ENCODE measurements at regions not wholly inside any gene's neighbourhood (a gene's known extent, or its start where the extent isn't known, plus 50 kb on each side); places are given as distances from the start of the nearest gene placed in this dataset.
"Not testable (repeated sequence)": the region's sequence is repeated elsewhere in the genome, so short reads cannot be mapped to it uniquely, and the experiment has no call there.

- no peak overlapping the region for H3K27ac ChIP-seq
- H3K4me3 ChIP-seq = no peak overlapping the region
- no peaks in the 10 kb centered on the region for H3K4me1 ChIP-seq (ENCODE audit: low read depth)
- no peaks in the 10 kb centered on the region for H3K9me3 ChIP-seq (ENCODE audit: low read depth)
- H3K36me3 ChIP-seq = no peaks in the 10 kb centered on the region
- no peak for DNase-seq (ENCODE audit: low read depth in 1 of 2, low spot score in 1 of 2)
- H3K27me3 ChIP-seq = no peaks in the 10 kb centered on the region
- no peak for TF ChIP-seq CTCF (IDR thresholded peaks at IDR 0.05; ENCODE audit: low read depth, low read length)
Measured at GRCh38 chr9:7560669-7561305, 238.8 kb downstream of the DMAC1 start.

GRCh38 chr9:7554699-7555098 is 244.9 kb downstream of the DMAC1 start:
- no peaks in the 10 kb centered on the region for H3K4me1 ChIP-seq (ENCODE audit: low read depth)
- H3K4me3 ChIP-seq = no peak overlapping the region
- TF ChIP-seq CTCF (IDR thresholded peaks at IDR 0.05; ENCODE audit: low read depth, low read length) = no peak
- no peak overlapping the region for H3K27ac ChIP-seq
- no peaks in the 10 kb centered on the region for H3K36me3 ChIP-seq
- H3K27me3 ChIP-seq = no peaks in the 10 kb centered on the region
- no peaks in the 10 kb centered on the region for H3K9me3 ChIP-seq (ENCODE audit: low read depth)
- no peak for DNase-seq (ENCODE audit: low read depth in 1 of 2, low spot score in 1 of 2)

GRCh38 chr9:7552706-7553105 is 246.9 kb downstream of the DMAC1 start:
- not testable (repeated sequence) for DNase-seq (ENCODE audit: low read depth in 1 of 2, low spot score in 1 of 2); H3K27ac ChIP-seq; H3K27me3 ChIP-seq

GRCh38 chr9:7549249-7549648 is 250.3 kb downstream of the DMAC1 start:
- DNase-seq (ENCODE audit: low read depth in 1 of 2, low spot score in 1 of 2) = peak in 1 of 2 donors; percentile 72
- H3K9me3 ChIP-seq (ENCODE audit: low read depth) = no peaks in the 10 kb centered on the region

More at GRCh38 chr9:7552706-7553105, 246.9 kb downstream of the DMAC1 start:
- H3K4me3 ChIP-seq; H3K36me3 ChIP-seq; H3K4me1 ChIP-seq (ENCODE audit: low read depth); H3K9me3 ChIP-seq (ENCODE audit: low read depth): not testable (repeated sequence)

GRCh38 chr9:7546261-7546660 is 253.3 kb downstream of the DMAC1 start:
- H3K4me1 ChIP-seq (ENCODE audit: low read depth) = no peaks in the 10 kb centered on the region
- no peaks in the 10 kb centered on the region for H3K36me3 ChIP-seq
- no peak for TF ChIP-seq CTCF (IDR thresholded peaks at IDR 0.05; ENCODE audit: low read depth, low read length)
- no peak for DNase-seq (ENCODE audit: low read depth in 1 of 2, low spot score in 1 of 2)
- H3K4me3 ChIP-seq = no peak overlapping the region
- H3K9me3 ChIP-seq (ENCODE audit: low read depth) = no peaks in the 10 kb centered on the region
- no peak overlapping the region for H3K27ac ChIP-seq
- no peaks in the 10 kb centered on the region for H3K27me3 ChIP-seq

More at GRCh38 chr9:7549249-7549648, 250.3 kb downstream of the DMAC1 start:
- Histone ChIP-seq H3K4me3 (no peak overlapping the region), H3K27ac (no peak overlapping the region), H3K27me3 (no peaks in the 10 kb centered on the region), H3K36me3 (no peaks in the 10 kb centered on the region), H3K4me1 (ENCODE audit: low read depth) (no peaks in the 10 kb centered on the region)
- no peak for TF ChIP-seq CTCF (IDR thresholded peaks at IDR 0.05; ENCODE audit: low read depth, low read length)

GRCh38 chr9:7545371-7546165 is 254.0 kb downstream of the DMAC1 start:
- H3K4me1 ChIP-seq (ENCODE audit: low read depth) = no peaks in the 10 kb centered on the region
- no peak for TF ChIP-seq CTCF (IDR thresholded peaks at IDR 0.05; ENCODE audit: low read depth, low read length)
- H3K4me3 ChIP-seq = no peak overlapping the region
- no peaks in the 10 kb centered on the region for H3K27me3 ChIP-seq
- no peak for DNase-seq (ENCODE audit: low read depth in 1 of 2, low spot score in 1 of 2)
- H3K27ac ChIP-seq = no peak overlapping the region
- H3K9me3 ChIP-seq (ENCODE audit: low read depth) = no peaks in the 10 kb centered on the region
- no peaks in the 10 kb centered on the region for H3K36me3 ChIP-seq
